ENCODE measurements at regions not wholly inside any gene's neighbourhood (a gene's known extent, or its start where the extent isn't known, plus 50 kb on each side); places are given as distances from the start of the nearest gene placed in this dataset.

DNA sequence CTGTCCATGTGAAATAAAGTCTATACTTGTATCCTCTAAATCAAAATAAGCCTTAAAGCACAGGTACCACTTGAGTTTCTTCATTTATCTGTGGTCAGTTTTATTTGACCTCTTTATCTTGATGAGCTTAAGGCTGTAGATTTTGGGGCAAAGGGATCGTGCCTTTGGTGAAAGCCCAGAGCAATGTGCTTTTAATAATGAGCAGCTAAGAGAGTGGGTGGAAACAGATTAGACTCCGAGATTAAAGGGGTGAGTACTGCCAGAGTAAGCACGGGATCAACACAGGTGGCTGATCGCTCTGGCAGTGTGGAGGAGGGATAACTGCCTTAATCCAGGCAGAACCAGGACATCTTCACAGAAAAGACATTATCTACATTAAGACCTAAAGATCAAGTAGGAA is 280.4 kb downstream of the TDRD15 start:
- no peak for DNase-seq

DNA sequence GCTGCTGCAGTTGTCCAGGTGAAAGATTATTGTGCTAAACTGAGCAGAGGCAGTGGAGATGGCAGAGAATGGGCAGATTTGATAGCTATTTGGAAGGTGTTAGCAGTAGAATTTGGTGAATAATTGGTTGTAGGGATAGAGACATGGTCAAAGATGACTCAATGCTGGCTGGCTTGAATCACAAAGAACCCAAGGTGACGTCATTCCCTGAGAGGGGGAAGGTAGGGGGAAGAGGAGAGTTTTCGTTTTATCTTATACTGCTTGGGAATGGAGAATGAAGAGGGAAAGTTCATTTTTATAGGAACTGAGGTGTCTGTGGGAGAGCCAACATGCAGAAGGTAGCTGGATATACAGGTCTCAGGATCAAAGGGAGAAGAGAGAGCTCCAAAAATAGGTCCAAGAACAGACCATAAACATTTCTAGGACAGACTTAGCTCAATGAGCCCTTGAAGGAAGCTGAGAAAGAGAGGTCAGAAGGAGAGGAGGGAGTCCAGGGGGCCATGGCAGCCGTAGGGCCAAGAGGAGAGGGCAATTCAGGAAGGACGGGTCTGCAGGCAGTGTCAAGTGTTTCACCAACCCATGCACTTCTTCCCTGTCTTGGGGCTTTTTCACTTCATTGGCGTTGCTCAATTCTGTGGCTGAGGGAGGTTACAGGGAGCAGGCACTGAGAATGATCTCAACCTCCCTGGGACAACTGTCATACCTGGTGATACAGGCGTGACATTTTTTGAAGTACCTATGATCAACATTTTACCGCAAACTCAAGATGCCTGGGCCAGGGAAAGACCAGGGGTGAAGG is 281.3 kb downstream of the TDRD15 start:
- no peak for DNase-seq

DNA sequence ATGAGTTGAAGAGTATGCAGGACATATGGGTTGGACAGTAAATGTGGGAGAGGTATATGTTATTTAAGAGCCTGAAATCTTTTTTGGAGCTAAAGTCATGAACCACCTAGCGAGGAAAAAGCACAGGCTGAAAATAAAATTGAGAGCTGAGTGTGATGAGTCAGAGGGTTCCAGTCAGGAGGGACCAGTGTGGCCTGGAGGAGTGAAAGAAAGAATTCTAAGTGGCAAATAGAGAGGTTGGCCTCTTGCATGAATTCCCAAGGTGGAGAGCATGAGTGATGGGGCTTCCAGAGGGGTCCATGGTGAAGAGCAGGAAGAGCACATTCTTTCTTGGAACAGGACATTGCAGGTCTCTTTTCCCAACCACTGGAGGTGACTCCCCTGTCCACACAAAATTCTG is 282.6 kb downstream of the TDRD15 start:
- DNase-seq: no peak

DNA sequence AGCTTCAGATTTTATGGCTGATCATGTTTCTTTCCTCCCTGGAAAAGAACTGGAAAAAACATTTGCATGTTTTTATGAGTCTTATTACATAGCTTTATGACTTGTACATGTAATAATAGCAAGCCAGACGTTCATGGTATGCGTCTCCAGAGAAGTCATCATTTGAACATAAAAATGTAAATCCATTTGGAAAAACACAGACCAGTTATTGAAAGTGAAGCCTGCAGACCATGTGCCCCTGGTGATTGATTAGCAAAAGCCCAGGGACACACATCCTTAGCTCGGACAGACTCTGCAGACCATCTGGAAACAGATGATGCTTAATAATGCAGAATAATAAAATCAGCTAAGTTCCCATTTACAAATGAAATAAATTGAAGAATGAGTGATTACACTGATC is 283.1 kb downstream of the TDRD15 start:
- no peak for DNase-seq

DNA sequence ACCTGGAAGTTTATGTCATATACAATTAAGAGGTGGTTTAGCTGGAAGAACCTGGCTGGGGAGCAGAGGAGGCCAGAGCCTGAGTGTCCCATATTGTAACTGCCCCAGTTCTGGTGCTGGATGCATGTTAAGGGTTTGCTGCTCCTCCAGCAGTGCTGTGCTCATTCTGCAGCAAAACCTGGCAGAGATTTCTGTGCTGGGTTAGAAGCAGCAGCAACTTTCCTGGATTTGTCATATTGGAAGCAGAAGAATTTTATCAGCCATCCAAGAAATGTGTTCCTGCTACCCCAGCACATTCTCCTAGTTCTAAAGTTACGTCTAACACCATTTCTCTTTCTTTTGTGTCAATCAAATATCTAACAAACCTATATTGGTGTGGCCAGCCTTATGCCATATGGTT is 284.1 kb downstream of the TDRD15 start:
- DNase-seq: no peak

DNA sequence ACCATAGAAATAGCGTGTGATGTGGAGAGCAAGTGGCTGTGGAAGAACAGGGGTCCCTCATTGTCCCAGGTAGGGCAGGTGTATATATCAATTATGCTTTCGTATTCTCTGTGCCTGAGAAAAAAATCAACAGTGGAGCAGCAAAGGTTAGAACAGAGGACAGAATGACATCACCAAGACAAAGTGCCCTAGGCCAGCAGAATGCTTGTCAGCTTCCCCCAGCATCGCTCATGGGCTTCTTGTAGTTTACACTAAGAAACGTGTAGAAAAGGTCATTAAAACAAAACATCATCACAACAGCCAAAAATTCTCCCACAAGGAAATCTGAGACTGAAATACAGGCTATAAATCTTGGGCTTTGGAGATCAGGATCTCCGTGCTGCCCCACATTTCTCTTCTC is 288.0 kb downstream of the TDRD15 start:
- DNase-seq: no peak

DNA sequence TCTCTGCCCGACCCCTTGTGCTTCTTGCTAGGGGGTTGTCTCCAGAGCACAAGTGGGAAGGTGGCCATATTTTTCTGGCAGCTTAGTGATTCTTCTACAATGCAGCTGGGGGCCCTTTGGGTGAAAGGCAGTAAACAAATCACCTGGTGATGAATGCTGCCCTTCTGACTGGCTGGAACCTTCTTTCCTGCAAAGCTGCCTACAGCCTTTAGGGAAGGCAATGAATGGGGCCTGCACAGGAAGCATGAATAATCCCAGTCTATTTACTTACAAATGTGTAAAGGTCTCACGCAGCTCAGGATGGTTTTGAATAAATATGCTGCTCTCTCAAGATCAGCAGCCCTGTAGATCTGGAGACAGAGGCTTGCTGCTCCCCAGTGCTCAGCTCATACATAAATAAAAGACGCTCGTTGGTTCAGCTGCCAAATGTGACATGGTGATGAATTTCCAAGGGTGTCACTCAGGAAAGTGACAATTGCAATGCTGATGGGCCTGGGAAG is 289.2 kb downstream of the TDRD15 start:
- DNase-seq: no peak

DNA sequence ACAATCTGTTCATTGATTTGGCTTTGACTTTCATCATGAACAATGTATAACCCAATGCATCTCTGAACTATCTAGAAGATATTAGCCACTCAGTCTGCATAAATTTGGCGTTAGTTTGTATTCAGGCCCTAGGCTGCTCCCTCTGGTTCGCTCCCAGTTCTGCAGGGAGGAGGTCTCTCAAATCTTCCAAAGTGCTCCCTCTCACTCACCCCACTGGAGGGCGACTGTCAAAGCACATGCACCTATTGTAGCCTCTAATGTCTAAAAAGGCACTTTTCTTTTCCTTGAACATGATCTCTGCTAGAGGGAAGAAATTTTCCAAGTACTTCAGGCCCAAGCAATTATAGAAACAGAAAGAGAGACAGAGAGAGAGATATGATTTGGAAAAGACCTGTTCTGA is 291.5 kb downstream of the TDRD15 start:
- no peak for DNase-seq

DNA sequence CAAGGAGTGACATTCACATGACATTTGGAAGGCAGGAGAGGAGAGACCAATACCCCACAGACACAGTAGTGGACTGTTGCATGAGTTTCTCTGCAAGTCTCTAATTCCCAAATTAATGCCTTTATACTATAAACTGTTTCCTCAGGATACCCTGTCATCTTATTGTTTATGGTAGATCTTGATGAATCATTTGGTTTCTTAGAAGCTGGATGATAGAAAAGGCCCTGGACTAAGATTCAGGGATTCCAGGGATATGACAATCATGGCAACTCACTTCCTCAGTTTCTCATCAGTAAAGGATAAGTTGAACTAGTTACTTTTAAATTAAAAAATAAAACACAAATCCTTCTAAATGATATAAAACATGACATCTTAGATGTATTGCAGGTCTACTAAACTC is 292.5 kb downstream of the TDRD15 start:
- no peak for DNase-seq

DNA sequence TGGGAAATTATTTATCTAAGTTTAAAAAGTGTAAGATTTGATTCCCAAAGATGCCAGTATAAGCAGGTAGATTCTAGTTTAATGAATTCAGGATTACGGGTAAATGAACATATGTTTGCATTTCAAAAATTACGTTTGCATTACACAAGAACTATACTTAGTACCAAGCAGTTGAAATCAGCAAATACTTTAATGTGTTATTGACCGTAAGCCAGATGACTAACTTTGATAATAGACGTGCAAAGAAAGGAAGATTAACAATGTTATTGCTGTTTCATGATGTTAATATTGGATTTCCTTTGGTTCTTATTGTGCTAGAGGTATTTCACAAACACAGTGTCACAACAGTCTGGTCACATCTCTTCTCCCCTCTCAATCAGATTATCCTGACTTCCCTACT is 294.7 kb downstream of the TDRD15 start:
- DNase-seq: no peak

DNA sequence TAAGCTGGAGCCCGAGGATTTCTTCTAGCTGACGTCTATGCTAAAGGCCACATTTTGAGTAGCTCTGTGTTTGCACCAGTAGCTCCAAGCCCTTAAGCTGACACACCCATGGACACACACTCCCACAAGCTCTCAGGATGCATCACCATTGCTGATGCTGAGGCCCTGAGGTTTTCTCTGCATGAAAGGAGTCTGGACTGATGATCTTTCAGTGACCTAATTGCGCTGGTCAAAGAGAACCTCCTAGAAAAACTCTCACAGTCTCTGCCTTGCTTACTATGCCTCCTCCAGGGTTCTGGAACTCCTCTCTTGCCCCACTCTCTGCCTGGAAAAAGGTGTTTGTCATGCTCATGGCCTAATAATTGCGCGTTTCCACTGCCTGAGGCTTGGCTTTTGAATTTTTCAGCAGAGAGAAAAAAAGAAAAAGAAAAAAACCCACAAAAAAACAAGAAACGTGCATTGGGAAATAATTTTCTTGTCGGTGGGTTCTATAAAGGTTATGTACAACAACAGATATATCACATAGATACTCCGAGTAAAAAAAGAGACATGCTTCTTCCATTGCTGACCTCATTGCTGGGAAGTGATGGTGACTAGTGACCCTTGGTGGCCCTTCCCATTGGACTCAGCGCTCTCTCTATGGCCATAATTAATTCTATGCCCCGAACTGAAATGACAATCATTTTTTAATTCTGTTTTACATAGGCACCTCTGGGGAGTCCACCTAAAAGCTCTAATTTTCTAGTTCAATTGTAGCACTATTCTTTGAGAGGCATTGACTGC is 297.0 kb downstream of the TDRD15 start:
- no peak for DNase-seq

DNA sequence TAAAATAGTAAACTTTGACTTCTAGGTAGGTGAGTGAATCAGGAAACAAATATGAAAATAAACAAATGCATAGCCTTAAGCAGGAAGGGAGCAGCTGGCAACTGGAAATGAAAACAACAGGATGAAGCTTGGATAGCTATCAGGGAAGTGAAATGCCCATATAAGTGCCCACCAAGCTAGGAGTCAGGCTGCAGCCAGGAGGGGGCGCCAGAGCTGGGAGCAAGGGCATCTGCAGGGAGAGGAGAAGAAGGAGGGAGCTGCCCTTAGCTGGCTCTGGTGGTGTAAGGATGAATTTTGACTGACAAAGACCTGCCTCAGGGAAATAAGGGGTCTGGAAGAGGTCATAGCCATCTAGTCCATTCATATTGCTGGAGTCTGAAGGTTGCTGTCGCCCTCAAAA is 298.3 kb downstream of the TDRD15 start:
- DNase-seq: peak; percentile 8

DNA sequence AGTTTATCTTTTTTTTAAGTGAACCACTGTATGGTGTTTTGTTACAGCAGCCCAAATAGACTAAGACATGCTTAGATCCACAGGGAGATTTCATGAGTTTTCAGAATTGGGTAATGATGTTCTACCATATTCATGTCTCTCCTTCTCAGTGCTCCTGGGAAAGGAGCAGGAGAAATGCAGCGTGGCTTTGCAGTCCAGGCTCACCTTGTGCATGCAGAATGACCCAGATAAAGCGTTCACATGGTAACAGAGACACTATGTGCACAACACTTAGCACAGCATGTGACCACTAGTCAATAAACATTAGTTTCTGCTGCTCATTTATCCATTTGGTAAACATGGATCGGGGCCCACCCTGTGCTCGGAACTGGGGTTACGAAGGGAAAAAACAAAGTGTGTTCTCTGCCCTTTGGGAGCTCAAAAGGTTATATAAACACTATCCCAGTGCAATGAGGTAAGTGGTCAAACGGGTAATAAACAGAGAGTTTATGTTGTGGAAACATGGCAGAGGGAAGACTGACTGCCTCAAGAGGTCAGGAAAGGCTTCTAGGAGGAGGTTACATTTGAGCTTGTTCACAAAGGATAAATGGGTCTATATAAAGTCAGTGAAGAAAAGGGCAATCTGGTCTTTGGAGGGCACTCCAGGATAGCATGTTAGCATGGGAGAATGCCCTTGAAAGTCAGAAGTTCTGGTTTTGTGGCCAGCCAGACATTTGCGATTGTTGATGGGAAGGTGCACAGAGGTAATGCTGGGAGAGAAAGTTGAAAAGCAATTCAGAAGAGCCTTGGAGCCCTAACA is 299.2 kb downstream of the TDRD15 start:
- no peak for DNase-seq

DNA sequence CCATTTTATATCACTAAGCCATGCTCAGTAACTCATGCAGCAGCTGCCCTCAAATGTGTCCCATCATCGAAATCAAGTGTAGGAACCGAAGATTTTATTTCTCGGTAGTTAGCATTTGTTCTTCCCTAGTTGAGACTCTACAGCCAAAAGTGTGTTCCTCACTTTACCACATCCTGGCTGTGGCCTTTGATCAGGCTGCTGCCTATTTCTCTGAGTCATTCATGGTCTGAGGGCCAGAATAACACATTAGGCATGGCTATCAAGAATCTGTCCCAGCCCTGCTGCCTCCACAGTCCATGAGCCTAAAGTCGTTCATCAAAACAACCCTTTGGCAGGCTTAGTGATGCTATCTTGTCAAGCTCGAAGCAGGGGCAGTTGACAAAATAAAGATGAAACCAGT is 300.1 kb downstream of the TDRD15 start:
- no peak for DNase-seq

DNA sequence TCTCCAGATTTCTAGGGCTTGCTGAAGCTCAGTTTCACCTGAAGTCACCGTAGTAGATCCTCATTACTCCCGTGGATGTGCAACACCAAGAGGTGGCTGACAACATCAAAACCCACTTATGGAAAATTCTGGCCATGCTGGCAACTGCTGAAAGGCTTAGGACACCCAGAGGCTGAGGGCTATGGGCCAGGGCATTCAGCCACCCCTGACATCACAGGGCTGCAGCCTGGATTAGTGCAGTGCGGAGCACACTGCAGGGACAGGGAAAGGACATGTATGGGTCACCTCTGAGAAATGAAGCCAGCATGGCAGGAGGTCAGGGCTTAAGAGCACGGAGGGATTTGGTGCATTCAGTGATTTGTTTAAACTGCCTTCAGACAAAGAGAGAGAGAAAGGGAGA is 300.6 kb downstream of the TDRD15 start:
- DNase-seq: no peak

DNA sequence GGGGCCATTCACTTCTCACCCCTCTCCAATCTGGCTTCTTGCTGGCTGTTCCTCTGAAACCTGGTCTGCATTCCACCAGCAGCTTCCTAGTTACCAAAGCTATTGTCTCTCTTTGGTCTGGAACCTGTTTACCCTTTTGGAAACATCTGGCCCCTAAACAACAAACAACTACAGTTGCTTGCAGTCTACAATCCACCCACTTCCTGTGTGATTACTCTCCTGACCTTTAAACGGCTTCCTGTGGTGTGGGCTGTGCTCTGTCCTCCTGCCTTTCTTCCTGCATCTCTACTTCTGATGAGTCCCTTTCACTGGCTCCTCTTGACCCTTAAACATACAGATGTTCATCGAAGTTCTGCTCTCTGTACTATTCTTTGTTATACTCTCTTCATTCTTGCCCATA is 303.8 kb downstream of the TDRD15 start:
- DNase-seq: no peak

DNA sequence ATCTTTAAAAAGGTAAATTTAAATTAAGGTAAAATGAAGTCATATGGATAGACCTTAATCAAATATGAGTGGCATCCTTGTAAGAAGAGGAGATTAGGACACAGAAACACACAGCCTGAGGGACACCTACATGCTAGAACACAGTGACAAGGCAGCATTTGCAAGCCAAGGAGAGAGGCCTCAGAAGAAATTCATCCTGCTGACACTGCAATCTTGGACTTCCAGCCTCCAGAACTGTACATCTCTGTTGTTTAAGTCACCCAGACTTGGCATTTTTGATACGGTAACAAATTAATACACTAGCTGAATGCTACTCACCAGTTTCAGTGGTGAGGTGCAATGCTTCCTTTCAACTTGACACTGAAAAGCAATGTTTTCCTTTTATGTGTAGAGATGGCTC is 305.0 kb downstream of the TDRD15 start:
- DNase-seq: no peak

DNA sequence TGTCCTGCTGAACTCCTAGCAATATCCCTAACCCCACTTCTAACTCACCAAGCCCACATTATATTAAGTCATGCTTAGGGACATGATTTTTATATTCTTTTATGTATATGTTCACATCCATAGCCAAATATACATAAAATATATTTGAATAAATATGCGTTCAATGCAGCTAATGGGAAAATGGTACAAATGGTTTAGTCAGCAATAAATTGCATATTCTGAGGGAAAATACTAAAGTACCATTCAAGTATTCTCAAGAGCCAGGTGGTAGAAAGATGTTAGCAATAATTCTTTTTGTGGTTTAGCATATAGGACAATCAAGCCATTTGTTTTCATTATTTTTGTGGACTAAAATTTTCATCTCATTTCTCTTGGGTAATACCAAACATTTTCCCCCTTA is 306.0 kb downstream of the TDRD15 start:
- DNase-seq: no peak

DNA sequence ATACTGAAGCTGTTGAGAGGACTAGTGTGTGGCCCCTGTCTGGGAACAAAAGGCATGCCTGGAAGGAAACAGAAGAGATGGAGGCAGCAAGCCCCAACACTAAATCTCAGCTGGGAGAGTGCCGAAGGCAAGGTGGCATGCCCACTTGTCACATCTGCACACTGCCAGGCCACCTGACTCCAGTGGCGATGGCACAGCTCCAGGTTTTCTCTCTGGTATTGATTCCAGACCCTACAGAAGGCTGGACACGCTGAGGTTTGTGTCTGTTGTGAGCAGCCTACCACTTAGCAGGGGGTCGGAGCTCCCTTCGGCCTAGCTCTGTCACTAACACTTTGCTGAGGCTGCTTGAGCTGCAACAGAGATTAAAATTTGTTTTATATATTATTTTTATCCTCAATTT is 307.3 kb downstream of the TDRD15 start:
- DNase-seq: no peak

DNA sequence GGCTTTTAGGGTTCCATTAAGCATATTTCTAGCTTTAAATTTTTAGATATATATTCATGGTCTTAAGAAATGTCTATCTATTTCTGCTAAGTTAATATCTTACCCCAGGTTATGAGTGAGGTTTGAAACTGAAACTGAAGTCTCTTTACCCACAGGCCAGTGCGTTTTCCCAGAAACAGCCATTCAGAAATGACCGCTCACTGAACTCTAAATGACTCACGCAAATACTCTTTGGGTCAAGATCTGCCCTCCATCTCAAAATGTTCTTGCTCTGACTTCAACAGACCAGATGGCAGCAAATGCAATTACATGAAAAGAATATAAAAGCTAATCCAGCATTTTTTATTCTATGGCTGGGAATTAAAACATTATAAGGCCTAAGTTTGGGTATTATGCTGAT is 315.2 kb downstream of the TDRD15 start:
- no peak for DNase-seq

DNA sequence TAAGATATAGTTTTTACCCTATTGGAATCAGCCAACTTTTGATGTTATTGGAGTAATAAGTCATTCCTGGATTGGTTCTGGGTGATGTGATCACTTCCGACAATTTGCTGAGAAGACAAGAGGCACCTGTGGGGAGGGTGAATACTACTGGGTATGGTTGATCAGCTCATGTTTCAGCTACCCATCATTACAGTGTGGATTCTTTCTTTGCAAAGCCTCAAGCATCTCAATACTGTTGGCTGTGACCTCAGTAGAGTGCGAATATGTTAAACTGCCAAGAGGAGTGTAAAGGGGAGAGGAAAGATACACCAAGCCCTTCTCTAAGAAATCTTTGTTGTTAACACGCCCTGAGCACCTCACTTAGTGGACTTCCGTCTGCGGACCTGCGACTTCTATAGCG is 317.7 kb downstream of the TDRD15 start:
- no peak for DNase-seq

DNA sequence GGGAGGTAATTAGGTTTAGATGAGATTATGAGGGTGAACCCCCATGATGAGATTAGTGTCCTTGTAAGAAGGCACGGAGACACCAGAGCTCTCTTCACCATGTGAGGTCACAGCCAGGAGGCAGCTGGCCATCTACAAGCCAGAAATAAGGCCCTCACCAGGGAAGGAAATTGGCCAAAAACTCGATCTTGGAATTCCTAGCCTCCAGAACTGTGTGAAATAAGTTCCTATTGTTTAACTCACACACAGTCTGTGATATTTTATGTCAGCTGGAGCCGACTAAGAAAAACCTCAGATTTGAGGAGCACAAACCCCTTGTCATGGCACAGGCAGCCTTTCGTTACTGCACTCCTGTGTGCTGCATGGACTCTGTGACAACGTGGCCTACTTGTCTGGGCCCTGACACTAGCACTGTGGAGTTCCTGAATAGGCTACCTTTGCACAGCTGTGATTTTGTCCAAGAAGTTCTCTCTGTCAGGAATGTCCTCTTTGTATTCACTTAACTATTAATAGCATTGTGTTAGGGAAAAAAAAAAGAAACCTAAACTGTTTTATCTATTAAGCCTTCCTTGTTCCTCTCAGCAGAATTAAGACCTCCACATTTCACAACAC is 319.8 kb downstream of the TDRD15 start:
- no peak for DNase-seq

DNA sequence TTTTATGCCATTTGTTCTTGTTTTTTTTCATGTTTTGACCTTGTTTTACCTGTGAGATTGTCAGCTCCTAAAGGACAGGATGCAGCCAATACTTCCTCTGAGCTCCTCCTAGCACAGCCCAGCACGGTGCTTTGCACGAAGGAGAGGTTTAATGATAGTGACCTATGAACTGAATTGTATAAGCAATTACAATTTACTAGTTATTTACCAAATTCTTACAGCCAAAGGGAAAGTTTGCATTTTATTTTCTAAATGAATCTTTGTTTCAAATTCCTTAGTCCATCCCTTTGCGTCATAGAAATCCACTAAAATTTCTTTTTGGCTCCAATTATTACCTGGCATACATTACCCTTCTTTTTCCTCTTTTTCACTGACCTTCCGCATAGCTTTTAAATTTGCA is 326.1 kb downstream of the TDRD15 start:
- DNase-seq: no peak
